NCI-H2029 treated with DMSO at 0.1 percent for 48 hours (cell line): ENCODE measurements at regions not wholly inside any gene's neighbourhood (a gene's known extent, or its start where the extent isn't known, plus 50 kb on each side); places are given as distances from the start of the nearest gene placed in this dataset.
A peak's percentile ranks its signal among the peaks of the same experiment; 100 is the strongest.

Experiments used
- DNase-seq: peaks from one replicate; lab custom pipeline; 2025; lab: John Stamatoyannopoulos, UW

DNA sequence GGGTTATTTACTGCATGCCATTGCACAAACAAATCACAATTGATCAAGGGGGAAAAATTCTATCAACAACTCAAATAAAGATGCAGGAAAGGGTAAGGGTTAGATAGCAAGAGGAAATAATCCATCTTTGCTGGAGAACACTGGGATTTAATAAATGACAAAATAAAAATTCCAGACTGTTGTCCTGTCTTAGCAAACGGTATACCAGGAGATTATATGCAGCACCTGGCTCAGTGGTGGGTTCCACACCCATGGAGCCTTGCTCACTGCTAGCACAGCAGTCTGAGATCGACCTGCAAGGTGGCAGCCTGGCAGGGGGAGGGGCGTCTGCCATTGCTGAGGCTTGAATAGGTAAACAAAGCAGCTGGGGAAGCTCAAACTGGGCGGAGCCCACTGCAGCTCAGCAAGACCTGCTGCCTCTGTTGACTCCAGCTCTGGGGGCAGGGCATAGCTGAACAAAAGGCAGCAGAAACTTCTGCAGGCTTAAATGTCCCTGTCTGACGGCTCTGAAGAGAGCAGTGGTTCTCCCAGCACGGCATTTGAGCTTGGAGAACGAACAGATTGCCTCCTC is 296.5 kb upstream of the THSD7B start:
- DNase-seq = no peak

- DNase-seq = no peak
Measured at GRCh38 chr2:136452528-136452927, 312.8 kb upstream of the THSD7B start.

GRCh38 chr2:136448986-136449780 is 316.2 kb upstream of the THSD7B start:
- no peak for DNase-seq

DNA sequence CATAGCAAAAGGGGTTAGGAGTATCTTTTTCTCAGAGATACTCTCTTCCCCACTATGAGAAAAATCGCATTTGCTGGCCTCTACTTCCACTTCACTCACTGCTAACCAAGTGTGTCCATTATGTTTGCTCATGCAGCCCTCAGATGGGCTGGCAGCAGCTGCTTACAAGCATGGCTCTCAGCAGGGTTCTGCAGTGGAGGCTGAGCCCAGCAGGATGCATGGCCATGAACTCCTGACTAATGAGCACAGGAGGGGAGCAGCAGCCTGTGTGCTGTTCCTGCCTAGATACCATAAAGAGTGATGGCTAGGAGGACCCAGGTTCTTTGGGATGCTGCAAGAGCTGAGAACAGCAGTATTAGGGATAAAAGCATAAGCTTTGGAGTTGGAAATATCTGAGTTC is 316.9 kb upstream of the THSD7B start:
- DNase-seq = no peak

- DNase-seq = no peak
Measured at GRCh38 chr2:136444323-136444722, 321.0 kb upstream of the THSD7B start.

DNA sequence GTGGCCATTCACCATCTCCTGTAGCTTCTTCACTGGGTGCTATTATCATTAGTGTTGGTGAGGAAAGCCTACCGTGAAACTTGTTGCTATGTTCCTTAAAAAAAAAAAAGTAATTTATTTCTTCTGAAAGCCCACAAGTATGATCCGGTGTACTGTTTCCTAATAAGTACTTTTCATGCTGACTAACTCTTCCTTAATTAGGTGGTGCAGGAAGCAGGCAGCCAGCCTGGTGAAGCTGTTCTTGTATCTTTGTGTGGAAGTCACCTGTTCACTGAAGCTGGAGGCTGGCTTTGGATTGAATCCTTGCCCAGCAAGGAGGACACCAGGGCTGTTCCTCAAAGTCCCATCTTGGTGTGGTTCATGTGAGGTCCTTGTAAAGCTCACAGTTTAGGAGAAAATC is 321.7 kb upstream of the THSD7B start:
- DNase-seq = no peak

DNA sequence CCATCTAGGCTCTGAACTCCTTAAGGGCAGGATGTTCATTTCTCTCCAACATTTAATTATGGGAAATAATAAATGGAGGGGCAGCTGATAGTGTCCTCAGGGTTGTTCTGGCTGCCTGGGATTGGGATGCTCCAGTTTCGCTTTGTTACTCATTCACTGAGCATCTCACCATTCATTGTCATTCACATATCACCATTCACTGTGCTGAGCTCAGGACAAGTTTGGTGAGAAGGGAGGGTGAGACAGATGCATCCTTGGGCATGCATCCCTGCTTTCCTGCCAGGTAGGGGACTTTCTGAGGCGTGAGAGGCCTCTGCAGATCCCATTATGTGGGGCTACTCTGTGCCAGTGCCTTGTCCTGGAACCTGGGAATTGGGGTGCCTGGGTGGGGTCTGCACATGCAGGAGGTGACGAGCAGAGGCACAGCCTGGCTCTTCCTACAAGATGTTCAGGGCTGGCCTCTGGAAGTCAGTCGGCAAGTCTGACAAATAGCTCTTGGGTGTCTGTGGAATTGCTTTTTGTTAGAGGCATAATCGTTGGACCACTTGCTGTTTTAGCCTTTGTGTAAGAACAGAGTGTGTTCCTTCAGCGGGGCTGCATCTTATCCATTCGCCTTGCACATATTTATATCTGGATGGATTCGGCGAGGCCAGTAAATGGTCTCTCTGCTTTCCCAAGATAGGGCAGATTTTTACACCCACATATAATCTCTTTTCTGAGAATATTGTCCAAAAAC is 323.2 kb upstream of the THSD7B start:
- no peak for DNase-seq

- DNase-seq = no peak
Measured at GRCh38 chr2:136439064-136439676, 321.2 kb upstream of the CXCR4 start.

GRCh38 chr2:136437461-136437860 is 319.5 kb upstream of the CXCR4 start:
- no peak for DNase-seq

DNA sequence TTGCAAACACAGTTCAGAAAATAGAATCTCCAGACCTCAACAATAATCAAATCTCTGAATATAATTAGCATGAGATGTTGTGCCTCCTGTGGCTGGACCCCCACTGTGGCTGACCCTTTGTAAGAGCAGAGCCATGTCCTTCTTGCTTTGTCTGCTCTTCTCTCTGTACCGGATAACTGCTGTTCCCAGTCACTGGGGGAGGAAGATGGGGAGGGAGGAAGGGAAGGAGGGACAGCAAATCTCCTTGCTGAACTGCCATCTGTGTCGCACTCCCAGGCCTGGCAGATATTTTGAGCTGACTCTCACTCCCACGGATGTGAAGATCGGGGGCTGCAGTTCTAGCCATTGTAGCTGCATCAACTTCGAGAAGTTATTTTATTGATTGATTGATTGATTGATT is 319.0 kb upstream of the CXCR4 start:
- no peak for DNase-seq

DNA sequence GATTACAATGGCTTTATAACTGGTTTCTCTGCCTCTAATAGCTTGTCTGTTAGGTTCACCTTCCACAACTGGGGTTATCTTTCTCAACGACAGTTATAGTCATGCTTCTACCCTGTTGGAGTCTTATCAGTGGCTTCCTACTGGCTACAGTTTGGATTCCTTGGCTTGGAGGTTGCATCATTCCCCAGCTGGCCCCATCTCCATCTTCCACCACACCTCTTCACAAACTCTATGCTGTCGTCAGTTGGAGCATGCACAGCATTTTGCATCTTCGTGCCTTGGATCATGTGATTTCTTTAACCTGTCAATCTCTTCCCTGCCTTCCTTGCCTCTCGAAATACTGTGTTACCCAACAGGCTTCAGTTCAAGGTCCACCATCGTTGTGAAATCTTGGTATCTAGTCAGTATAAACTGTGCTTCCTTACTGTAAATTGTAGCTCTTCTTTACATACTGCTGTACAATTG is 316.3 kb upstream of the CXCR4 start:
- DNase-seq = no peak

- DNase-seq = no peak
Measured at GRCh38 chr2:136433261-136433660, 315.3 kb upstream of the CXCR4 start.

GRCh38 chr2:136424112-136424511 is 306.2 kb upstream of the CXCR4 start:
- no peak for DNase-seq

DNA sequence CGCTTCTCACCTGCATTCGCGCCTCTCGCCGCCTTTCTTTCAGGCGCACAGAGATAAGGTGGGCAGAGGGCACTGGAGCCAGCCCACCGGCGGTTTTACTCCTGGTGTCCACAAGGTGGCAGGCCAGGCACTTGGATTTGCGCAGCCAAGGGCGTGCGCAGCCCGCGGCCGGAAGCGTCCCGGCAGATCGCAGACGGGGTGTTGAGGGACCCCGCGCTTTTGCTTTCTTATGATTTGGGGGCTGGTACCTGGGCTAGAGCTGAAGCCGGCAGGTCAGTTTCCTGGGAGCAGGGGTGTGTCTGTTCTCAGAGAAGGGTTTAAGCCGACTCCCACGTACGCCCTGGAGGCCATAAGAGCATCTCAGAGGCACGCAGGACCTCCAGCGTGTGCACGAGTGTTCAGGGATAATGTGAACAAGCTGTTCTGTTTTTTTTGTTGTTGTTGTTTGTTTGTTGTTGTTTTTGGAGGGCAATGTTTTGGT is 305.6 kb upstream of the CXCR4 start:
- peak; percentile 19 for DNase-seq

GRCh38 chr2:136422512-136422911 is 304.6 kb upstream of the CXCR4 start:
- DNase-seq = no peak

- DNase-seq = no peak
Measured at GRCh38 chr2:136420346-136420745, 302.4 kb upstream of the CXCR4 start.

GRCh38 chr2:136411946-136412345 is 294.0 kb upstream of the CXCR4 start:
- DNase-seq = no peak

DNA sequence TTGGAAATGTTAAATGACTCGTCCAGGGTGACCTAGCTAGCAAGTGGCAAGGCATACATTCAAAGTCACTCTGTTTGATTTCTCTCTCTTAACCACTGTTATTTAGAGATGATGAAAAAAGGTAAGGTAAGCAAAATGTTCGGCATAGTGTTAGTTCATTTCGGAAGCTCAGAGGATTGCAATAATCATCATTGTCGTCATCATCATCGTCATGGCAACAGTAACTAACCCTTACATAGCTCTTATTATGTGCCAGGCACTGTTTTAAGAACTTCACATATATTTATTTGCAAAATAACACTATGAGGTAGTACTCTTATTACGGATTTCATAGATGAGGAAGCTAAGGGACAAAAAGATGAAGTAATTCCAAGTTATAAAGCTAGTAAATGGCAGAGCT is 292.7 kb upstream of the CXCR4 start:
- no peak for DNase-seq

DNA sequence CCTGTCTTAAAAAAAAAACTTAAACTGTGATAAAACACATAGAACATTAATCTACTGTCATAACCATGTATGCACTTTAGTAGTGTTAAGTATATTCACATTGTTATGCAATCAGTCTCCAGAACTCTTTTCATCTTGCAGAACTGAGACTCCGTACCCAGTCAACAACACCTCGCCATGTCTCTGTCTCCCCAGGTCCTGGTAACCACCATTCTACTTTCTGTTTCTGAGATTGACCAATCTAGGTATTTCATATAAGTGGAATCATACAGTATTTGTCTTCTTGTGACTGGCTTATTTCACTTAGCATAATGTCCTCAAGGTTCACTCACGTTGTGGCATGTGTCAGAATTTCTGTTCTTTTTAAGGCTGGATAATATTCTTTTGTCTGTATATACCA is 290.8 kb upstream of the CXCR4 start:
- no peak for DNase-seq

GRCh38 chr2:136407952-136408318 is 290.0 kb upstream of the CXCR4 start:
- DNase-seq = no peak

GRCh38 chr2:136407117-136407951 is 289.4 kb upstream of the CXCR4 start:
- no peak for DNase-seq

DNA sequence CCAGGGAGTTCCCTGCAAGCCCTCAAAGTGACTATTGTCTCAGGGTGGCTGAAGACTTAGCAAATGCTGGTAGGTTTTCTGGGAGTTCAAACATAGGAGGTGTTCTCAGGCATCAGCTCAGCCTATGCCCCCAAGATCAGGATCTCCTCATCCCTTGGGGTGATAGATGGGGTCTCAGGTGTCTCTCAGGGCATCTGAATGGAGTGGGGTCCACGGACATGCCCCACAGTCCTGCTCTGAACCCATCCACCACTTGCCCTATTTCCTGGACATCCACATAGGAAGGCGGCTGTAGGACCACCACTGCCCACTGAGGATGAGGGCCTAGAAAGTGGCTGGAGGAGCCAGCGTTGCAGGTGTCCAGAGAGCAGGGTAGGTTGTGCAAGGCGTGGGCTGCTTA is 287.0 kb upstream of the CXCR4 start:
- DNase-seq = no peak
